ENCODE measurements at regions not wholly inside any gene's neighbourhood (a gene's known extent, or its start where the extent isn't known, plus 50 kb on each side); places are given as distances from the start of the nearest gene placed in this dataset.
A peak's percentile ranks its signal among the peaks of the same experiment; 100 is the strongest.

GRCh38 chr2:149873936-149874335 is 286.4 kb upstream of the MMADHC start:
- no peaks in the 10 kb centered on the region for H3F3A ChIP-seq (replicated peaks; ENCODE audit: insufficient read depth)
- no peak for TF ChIP-seq ZBTB33 (IDR thresholded peaks at IDR 0.05; ENCODE audit: borderline replicate concordance, low read depth)
- no peak overlapping the region for H2AFZ ChIP-seq (ENCODE audit: low read depth)
- CTCF ChIA-PET = no interaction called here
- POLR2A ChIA-PET = no interaction called here
- H3K4me1 ChIP-seq (ENCODE audit: control insufficient read depth in 1 of 2, insufficient read depth in 2 of 2, low read depth in 1 of 2, low read length in 1 of 2) = no peaks in the 10 kb centered on the region; a peak in 1 of 4 replicates
- WGBS (ENCODE audit: low lambda C conversion rate) = 73% methylated on average over 1 of the region's 1 CpG
- H3K4me3 ChIP-seq (ENCODE audit: low read depth in 2 of 2, low read length in 1 of 2) = no peak overlapping the region
- H3K4me2 ChIP-seq = no peak overlapping the region
- peaks cover 9% of the 10 kb centered on the region; the same call in 1 of the 2 replicates for H3K9me3 ChIP-seq
- no peaks in the 10 kb centered on the region for H3K36me3 ChIP-seq (replicated peaks in 1 of 2; ENCODE audit: control insufficient read depth in 1 of 2, insufficient read depth in 2 of 2, low read length in 1 of 2)
- no peak for DNase-seq
- H4K20me1 ChIP-seq (ENCODE audit: insufficient read depth) = no peaks in the 10 kb centered on the region
- H3K9me2 ChIP-seq = no peaks in the 10 kb centered on the region
- H3K27ac ChIP-seq (ENCODE audit: low read depth in 2 of 2, low read length in 1 of 2) = no peak overlapping the region
- no peaks in the 10 kb centered on the region for H3K79me2 ChIP-seq (ENCODE audit: insufficient read depth)
- H3K9ac ChIP-seq = no peak overlapping the region
- H3K27me3 ChIP-seq (ENCODE audit: insufficient read depth) = no peaks in the 10 kb centered on the region

GRCh38 chr2:149872638-149873150 is 285.1 kb upstream of the MMADHC start:
- no peaks in the 10 kb centered on the region for H3F3A ChIP-seq (replicated peaks; ENCODE audit: insufficient read depth)

More at GRCh38 chr2:149872638-149873150, 285.1 kb upstream of the MMADHC start:
- H3K9ac ChIP-seq = no peak overlapping the region
- H4K20me1 ChIP-seq (ENCODE audit: insufficient read depth) = no peaks in the 10 kb centered on the region
- TF ChIP-seq TCF12 (IDR thresholded peaks at IDR 0.05) (no peak), FOSL2 (IDR thresholded peaks at IDR 0.05; ENCODE audit: borderline replicate concordance, low read depth) (no peak), USF1 (IDR thresholded peaks at IDR 0.05; ENCODE audit: borderline replicate concordance, low read depth) (no peak), RFX5 (IDR thresholded peaks at IDR 0.05; ENCODE audit: low read length) (no peak), GATA2 (CRISPR knock-in tag; IDR thresholded peaks at IDR 0.05) (no peak), TEAD4 (IDR thresholded peaks at IDR 0.05; ENCODE audit: borderline replicate concordance, insufficient read depth) (no peak), NFIC (IDR thresholded peaks at IDR 0.05; ENCODE audit: borderline replicate concordance) (no peak), IRF3 (IDR thresholded peaks at IDR 0.05; ENCODE audit: low read depth, low read length) (no peak)
- H3K4me1 ChIP-seq (ENCODE audit: control insufficient read depth in 1 of 2, insufficient read depth in 2 of 2, low read depth in 1 of 2, low read length in 1 of 2) = no peaks in the 10 kb centered on the region; a peak in 1 of 4 replicates
- peak overlapping the region in 1 of 2 experiments; percentile 25; a peak in 1 of 4 replicates for H3K27ac ChIP-seq (ENCODE audit: low read depth in 2 of 2, low read length in 1 of 2)
- H3K9me3 ChIP-seq = peaks cover 9% of the 10 kb centered on the region; the same call in 1 of the 2 replicates
- no peak overlapping the region for H2AFZ ChIP-seq (ENCODE audit: low read depth)
- no peak for DNase-seq
- ChIA-PET POLR2A (no interaction called here), CTCF (interaction anchor here (0.7 kb wide), 1 partner anchor 871 kb away, joined by 3 read pairs; no protein-coding TSS in a partner anchor)
- no peaks in the 10 kb centered on the region for H3K79me2 ChIP-seq (ENCODE audit: insufficient read depth)
- no peak overlapping the region for H3K4me3 ChIP-seq (ENCODE audit: low read depth in 2 of 2, low read length in 1 of 2)
- no peaks in the 10 kb centered on the region for H3K9me2 ChIP-seq
- no peak overlapping the region for H3K4me2 ChIP-seq
- WGBS (ENCODE audit: low lambda C conversion rate) = 77% methylated on average over 2 of the region's 2 CpGs
- no peaks in the 10 kb centered on the region for H3K27me3 ChIP-seq (ENCODE audit: insufficient read depth)
- H3K36me3 ChIP-seq (replicated peaks in 1 of 2; ENCODE audit: control insufficient read depth in 1 of 2, insufficient read depth in 2 of 2, low read length in 1 of 2) = no peaks in the 10 kb centered on the region
